ENCODE measurements at regions not wholly inside any gene's neighbourhood (a gene's known extent, or its start where the extent isn't known, plus 50 kb on each side); places are given as distances from the start of the nearest gene placed in this dataset.

DNA sequence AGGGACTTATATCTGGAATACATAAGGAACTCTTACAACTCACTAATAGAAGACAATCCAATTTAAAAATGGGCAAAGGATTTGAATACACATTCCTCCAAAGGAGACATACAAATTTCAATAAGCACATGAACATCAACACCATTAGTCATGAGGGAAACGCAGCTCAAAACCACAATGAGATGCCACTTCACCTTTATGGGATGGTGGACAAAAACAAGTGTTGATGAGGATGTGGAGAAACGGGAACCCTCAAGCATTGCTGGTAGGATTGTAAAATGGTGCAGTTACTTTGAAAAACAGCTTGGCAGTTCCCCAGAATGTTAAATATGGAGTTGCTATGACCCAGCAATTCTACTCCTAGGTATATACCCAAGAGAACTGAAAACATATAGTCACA lies 72.7 kb upstream of the IER5L start:
- 30 to 41% methylated on average over 2 of the region's 2 CpGs for WGBS, 2 donors
- Histone ChIP-seq H3K36me3 (no peaks in the 10 kb centered on the region), H3K27me3 (no peaks in the 10 kb centered on the region), H3K27ac (no peak overlapping the region), H3K4me1 (no peaks in the 10 kb centered on the region), H3K4me3 (no peak overlapping the region), H3K9me3 (no peaks in the 10 kb centered on the region)
- TF ChIP-seq POLR2A (IDR thresholded peaks at IDR 0.05) (no peak), EP300 (IDR thresholded peaks at IDR 0.05) (no peak), POLR2AphosphoS5 (IDR thresholded peaks at IDR 0.05) (no peak)
- TF ChIP-seq, protein P1, sequence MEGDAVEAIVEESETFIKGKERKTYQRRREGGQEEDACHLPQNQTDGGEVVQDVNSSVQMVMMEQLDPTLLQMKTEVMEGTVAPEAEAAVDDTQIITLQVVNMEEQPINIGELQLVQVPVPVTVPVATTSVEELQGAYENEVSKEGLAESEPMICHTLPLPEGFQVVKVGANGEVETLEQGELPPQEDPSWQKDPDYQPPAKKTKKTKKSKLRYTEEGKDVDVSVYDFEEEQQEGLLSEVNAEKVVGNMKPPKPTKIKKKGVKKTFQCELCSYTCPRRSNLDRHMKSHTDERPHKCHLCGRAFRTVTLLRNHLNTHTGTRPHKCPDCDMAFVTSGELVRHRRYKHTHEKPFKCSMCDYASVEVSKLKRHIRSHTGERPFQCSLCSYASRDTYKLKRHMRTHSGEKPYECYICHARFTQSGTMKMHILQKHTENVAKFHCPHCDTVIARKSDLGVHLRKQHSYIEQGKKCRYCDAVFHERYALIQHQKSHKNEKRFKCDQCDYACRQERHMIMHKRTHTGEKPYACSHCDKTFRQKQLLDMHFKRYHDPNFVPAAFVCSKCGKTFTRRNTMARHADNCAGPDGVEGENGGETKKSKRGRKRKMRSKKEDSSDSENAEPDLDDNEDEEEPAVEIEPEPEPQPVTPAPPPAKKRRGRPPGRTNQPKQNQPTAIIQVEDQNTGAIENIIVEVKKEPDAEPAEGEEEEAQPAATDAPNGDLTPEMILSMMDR (IDR thresholded peaks at IDR 0.05): no peak
- no peak for ATAC-seq (ENCODE audit: low FRiP score in 2 of 2)
- no peak for DNase-seq

DNA sequence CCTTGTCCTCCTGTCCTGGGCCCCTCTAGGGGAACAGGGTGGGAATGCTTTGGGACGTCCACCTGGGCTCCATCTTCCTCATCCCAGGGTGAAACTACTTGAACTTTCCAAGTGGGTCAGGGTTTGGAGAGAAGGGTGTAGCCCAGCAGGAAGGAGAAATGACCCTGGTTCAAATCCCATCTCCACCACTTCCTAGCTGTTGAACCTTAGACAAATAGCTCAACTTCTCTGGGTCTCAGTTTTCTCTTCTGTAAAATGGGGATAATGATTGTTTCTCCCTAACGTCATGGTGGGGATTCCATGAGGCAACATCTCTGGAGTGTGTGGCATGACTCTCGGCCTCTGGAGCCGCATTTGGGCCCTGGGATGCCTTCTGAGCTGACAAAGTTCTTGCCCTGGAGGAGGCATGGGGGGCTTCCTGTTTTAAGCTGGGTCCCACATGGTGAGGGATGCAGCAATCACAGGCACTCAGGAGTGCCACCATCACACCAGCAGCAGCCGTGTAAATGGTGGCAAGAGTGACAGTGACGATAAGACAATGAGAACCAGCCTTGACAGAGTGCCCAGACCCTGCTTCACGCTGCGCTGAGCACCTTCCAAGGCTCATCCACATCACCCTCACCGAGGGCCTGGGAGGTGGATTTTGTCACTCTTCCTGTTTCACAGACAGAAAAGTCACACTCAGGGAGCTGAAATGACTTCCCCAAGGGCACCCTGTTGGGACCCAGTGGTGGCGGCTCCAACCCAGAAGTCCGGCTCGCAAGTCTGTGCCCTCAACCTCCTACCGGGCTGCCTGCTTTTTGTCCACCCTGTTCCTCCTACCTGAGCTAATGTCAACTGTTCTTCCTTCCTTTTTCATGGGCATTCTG lies 69.5 kb upstream of the IER5L start:
- ATAC-seq (ENCODE audit: low FRiP score in 2 of 2): no peak
- H3K4me1 ChIP-seq: no peaks in the 10 kb centered on the region
- DNase-seq: no peak
- H3K9me3 ChIP-seq: no peaks in the 10 kb centered on the region
- 87 to 89% methylated on average over 12 of the region's 13 CpGs for WGBS, 2 donors
- no peaks in the 10 kb centered on the region for H3K27me3 ChIP-seq
- H3K27ac ChIP-seq: no peak overlapping the region
- TF ChIP-seq POLR2A (IDR thresholded peaks at IDR 0.05): no peak
- TF ChIP-seq, protein P1 (IDR thresholded peaks at IDR 0.05): no peak
- TF ChIP-seq POLR2AphosphoS5 (IDR thresholded peaks at IDR 0.05): no peak
- no peak for TF ChIP-seq EP300 (IDR thresholded peaks at IDR 0.05)
- H3K4me3 ChIP-seq: no peak overlapping the region
- H3K36me3 ChIP-seq: no peaks in the 10 kb centered on the region

DNA sequence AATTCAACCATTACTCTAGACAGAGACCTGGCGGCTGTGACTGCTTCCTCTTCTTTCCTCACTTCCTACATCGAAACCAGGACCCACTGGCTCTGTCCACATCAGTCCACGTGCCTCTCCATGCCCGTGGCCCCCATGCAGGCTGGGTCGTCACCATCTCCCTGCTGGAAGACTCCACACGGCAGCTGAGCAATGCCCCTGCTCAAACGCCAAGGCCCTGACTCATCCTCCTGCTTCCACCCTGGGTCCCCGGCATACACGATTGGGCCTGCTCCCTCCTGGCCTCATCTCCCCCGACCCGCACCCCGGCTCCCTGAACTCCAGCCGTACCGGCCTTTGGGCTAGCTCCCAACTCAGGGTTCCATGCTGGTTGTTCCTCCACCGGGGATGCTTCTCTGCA lies 67.2 kb upstream of the IER5L start:
- ATAC-seq (ENCODE audit: low FRiP score in 2 of 2) (no peak), DNase-seq (peak in 1 of 2 donors; percentile 58)
- H3K36me3 ChIP-seq: no peaks in the 10 kb centered on the region
- H3K9me3 ChIP-seq: no peaks in the 10 kb centered on the region
- no peaks in the 10 kb centered on the region for H3K27me3 ChIP-seq
- TF ChIP-seq, protein P1 (IDR thresholded peaks at IDR 0.05): no peak
- TF ChIP-seq POLR2A (IDR thresholded peaks at IDR 0.05) (no peak), POLR2AphosphoS5 (IDR thresholded peaks at IDR 0.05) (no peak), EP300 (IDR thresholded peaks at IDR 0.05) (no peak)
- H3K4me1 ChIP-seq: no peaks in the 10 kb centered on the region
- H3K4me3 ChIP-seq: no peak overlapping the region
- 71 to 77% methylated on average over 9 to 14 of the region's 15 CpGs for WGBS, 2 donors
- no peak overlapping the region for H3K27ac ChIP-seq

DNA sequence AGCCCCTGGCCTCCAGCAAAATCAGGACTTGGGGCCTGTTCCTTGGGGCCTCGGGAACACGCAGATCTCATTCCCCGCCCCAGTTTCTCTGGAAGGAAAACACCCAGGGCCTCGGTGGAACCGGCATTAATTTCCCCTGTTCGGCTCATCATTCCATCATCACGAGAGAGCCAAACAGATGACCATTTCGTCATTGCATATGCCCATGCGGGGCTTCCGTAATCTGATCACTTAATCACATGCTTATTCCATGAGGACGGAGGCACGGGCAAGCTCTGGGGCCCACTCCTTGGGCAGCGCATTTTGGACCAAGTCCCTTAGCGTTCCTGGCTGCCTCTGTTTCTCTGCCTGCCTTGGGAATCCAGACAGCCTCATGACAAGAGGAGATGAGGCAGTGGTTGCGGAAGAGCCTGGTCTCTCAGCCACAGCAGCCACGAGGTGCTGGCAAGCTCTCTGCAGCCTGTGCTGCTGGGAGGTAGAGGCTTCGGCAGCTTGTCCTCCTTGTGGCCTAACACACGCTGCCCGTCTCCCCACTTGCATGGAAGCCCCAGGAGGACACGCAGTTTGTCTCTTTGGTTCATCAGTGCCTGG lies 65.0 kb upstream of the IER5L start:
- TF ChIP-seq EP300 (IDR thresholded peaks at IDR 0.05): no peak
- no peak for TF ChIP-seq POLR2AphosphoS5 (IDR thresholded peaks at IDR 0.05)
- TF ChIP-seq POLR2A (IDR thresholded peaks at IDR 0.05): no peak
- ATAC-seq (ENCODE audit: low FRiP score in 2 of 2): peak in 1 of 2 donors; percentile 82
- no peak for DNase-seq
- Histone ChIP-seq H3K9me3 (no peaks in the 10 kb centered on the region), H3K4me3 (no peak overlapping the region), H3K36me3 (no peaks in the 10 kb centered on the region), H3K27ac (no peak overlapping the region), H3K4me1 (no peaks in the 10 kb centered on the region), H3K27me3 (no peaks in the 10 kb centered on the region)
- 77 to 95% methylated on average over 8 to 20 of the region's 20 CpGs for WGBS, 2 donors

DNA sequence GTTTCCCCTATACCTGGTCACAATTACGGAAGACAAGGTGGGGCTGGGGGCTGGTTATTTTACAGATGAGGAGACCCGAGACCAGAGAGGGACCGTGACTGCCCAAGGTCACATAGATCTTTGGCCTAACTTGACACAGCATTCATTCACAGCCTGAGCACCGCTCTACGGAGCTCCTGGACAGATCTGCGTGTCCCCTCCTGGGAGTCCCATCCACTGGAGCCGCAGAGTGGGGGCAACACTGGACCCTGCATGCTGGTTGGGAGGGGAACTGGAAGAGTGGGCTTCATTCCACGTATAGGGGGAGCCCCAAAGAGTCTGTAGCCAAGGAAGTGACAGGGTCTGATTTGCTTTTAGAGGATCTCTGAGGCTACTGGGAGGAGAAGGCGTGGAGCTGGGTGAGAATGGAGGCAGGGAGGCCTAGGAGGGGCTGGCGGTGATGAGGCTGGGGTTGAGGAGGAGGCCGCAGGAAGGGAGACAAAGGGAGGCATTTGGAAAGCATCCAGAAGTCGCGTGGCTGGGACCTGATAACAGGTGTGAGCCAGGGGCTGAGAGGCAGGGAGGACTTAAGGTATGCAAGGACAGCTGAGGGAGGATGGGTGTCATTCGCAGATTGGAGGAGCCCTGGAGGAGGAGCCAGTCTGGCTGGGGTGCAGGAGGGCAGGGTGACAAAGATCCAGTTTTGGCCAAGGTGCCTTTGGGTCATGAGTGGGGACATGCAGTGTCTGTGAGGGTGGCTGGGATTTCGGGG lies 64.3 kb upstream of the IER5L start:
- Histone ChIP-seq H3K27me3 (no peaks in the 10 kb centered on the region), H3K27ac (no peak overlapping the region), H3K4me1 (no peaks in the 10 kb centered on the region), H3K4me3 (no peak overlapping the region), H3K36me3 (no peaks in the 10 kb centered on the region), H3K9me3 (no peaks in the 10 kb centered on the region)
- ATAC-seq (ENCODE audit: low FRiP score in 2 of 2) (peak in 1 of 2 donors; percentile 28), DNase-seq (no peak)
- TF ChIP-seq EP300 (IDR thresholded peaks at IDR 0.05) (no peak), POLR2A (IDR thresholded peaks at IDR 0.05) (no peak), POLR2AphosphoS5 (IDR thresholded peaks at IDR 0.05) (no peak)
- TF ChIP-seq, protein P1 (IDR thresholded peaks at IDR 0.05): no peak
- 84 to 90% methylated on average over 15 of the region's 15 CpGs for WGBS, 2 donors
